DND-41 (cell line): ENCODE measurements at regions not wholly inside any gene's neighbourhood (a gene's known extent, or its start where the extent isn't known, plus 50 kb on each side); places are given as distances from the start of the nearest gene placed in this dataset.

Experiments
- EZH2 ChIP-seq: IDR thresholded peaks from 3 replicates; pipeline ENCODE4 v1.6.1; 2012; ENCODE audit warnings: borderline replicate concordance, low read depth, mild to moderate bottlenecking, moderate library complexity, low read length, inconsistent platforms; ENCODE audit not compliant: severe bottlenecking
- TF ChIP-seq, protein P1 (sequence below): IDR thresholded peaks from 2 replicates; pipeline ENCODE4 v1.5.1; 2012; ENCODE audit warnings: borderline replicate concordance, low read length, moderate library complexity, mild to moderate bottlenecking; ENCODE audit not compliant: poor library complexity, severe bottlenecking; ENCODE audit errors: extremely low read depth

DNA sequence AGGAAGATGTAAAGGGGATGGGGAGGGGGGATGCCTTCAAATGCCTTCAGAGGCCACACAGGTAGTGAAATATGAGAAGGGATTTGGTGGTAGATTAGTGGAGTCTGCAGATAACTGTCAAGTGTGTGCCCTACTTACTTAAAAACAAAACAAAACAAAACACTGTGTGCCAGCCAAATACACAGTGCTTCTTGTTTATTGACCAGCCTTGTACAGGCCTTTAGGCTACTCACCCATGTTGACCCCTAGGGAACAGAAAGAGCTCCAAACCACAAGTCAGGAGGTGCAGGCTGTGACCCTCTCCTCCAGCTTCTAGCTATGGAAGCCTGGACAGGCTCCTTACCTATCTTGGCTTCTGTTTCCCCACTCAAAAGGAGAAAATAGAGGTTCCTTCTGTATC lies 562.0 kb downstream of the ETNK1 start:
- TF ChIP-seq EZH2: no peak
- TF ChIP-seq, protein P1, sequence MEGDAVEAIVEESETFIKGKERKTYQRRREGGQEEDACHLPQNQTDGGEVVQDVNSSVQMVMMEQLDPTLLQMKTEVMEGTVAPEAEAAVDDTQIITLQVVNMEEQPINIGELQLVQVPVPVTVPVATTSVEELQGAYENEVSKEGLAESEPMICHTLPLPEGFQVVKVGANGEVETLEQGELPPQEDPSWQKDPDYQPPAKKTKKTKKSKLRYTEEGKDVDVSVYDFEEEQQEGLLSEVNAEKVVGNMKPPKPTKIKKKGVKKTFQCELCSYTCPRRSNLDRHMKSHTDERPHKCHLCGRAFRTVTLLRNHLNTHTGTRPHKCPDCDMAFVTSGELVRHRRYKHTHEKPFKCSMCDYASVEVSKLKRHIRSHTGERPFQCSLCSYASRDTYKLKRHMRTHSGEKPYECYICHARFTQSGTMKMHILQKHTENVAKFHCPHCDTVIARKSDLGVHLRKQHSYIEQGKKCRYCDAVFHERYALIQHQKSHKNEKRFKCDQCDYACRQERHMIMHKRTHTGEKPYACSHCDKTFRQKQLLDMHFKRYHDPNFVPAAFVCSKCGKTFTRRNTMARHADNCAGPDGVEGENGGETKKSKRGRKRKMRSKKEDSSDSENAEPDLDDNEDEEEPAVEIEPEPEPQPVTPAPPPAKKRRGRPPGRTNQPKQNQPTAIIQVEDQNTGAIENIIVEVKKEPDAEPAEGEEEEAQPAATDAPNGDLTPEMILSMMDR: no peak
